DMS114 treated with DMSO at 0.1 percent for 48 hours (cell line): ENCODE measurements at regions not wholly inside any gene's neighbourhood (a gene's known extent, or its start where the extent isn't known, plus 50 kb on each side); places are given as distances from the start of the nearest gene placed in this dataset.

Experiments
- DNase-seq: peaks from one replicate; lab custom pipeline; 2025; ENCODE audit not compliant: unreplicated experiment; lab: John Stamatoyannopoulos, UW

DNA sequence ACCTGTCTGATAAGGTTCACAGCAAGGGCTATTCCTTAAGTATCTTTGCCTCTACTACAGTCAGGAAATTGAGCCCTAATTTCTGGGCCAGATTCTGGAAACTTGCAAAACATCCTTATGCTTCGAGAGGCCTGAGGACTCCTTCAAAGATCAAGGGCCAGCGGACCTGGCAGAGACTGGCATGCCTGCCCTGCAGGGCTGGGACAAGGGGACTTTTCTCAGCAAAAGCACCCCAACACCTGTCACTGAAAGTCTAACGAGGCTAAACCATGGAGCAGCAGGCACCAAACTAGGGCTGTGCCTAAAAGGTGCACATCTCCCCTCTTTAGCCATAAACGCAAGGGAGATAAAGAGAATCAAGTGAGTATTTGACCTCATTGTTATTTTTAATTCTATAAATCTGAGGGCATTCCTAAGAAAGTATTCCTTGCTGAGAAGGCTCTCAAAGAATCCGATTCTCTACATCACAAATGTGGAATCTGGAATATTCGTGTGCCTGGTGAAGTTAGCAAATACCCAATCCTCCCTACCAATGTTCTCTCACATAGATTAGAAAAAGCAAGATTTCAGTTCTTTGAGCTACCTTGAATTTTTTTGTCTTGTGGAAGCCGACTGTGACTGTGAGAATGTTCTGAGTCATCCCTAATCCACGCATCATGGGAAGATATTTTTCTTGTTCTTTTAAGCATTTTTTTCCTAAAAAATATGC lies 328.2 kb upstream of the NOVA1 start:
- DNase-seq: no peak

GRCh38 chr14:26926585-26926984 lies 328.8 kb upstream of the NOVA1 start:
- DNase-seq: no peak

- no peak for DNase-seq
Observed at GRCh38 chr14:26928019-26928418, 330.2 kb upstream of the NOVA1 start.

DNA sequence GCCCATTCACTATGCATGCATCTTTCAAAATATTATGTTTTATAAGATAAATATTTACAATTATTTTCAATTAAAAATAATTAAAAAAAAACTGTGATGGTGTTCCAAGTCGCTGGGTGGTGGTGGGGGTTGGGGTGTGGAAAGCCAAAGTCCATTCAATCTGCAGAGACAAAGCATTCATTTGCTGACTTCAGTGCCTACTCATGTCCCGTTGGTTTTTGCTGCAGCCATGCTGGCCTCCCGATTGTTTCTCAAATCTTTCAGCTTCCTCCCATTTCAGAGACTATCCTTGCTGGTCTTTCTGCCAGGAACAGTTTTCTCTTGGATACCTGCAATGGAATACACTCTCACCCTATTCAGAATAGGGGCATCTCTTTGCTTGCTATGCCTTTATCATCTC lies 331.5 kb upstream of the NOVA1 start:
- DNase-seq: no peak

GRCh38 chr14:26930576-26930975 lies 332.7 kb upstream of the NOVA1 start:
- no peak for DNase-seq

GRCh38 chr14:26932606-26933005 lies 334.8 kb upstream of the NOVA1 start:
- DNase-seq: no peak

DNA sequence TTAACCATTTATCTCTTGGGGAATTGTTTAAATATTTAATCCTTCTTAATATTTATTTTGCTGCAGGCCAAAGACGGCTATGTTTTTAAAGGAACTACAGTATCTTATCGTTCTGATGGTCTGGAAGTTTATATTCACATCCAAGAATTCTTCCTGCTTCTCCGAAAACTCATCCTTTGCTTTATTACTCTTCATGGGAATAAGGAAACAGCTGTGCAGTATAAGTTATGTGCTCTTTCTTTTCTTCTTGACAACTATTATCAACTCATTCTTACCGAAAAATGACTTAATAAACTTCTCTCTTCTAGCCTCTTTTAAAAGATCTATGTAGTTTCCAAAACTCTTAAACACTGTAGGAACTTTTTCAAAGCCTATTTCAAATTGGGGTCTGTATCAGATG lies 335.6 kb upstream of the NOVA1 start:
- no peak for DNase-seq

- DNase-seq: no peak
Observed at GRCh38 chr14:26934151-26934550, 336.3 kb upstream of the NOVA1 start.

GRCh38 chr14:26935733-26936132 lies 337.9 kb upstream of the NOVA1 start:
- DNase-seq: no peak

DNA sequence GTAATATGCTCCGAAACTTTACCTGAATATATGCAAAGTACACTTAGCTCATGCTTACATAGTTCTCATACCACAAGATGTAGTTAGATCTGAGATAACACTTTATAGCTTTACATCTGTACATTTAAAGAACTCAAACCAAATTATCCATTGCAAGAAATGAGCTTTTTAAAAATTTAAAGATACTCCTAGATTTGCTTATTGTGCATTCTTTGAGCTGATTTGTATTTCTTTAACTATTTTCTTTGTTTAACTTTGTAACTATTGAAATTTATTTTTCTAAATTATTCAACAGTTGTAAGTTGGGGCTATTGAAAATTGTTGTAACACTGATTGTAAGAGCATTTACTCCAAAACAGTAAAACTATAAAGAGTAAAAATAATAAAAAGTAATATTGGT lies 340.2 kb upstream of the NOVA1 start:
- DNase-seq: no peak

DNA sequence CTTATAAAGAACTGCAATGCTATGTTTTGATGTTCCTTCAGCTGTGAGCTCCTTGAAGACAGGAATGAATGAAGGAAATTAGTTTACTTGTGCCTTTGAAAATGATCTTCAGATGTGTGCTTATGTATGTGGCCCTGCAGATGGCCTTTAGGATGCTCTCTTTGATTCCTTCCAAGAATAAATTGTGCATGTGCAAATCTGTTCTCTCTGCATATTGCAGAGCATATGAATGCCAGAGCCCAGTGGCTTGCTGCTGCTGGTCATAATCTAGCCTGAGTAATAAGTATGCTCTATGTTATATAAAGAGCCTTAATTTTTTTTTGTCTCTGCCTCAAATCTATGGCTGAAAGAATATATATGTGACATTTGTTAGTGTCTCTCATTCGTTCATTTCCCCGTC lies 341.9 kb upstream of the NOVA1 start:
- DNase-seq: no peak

DNA sequence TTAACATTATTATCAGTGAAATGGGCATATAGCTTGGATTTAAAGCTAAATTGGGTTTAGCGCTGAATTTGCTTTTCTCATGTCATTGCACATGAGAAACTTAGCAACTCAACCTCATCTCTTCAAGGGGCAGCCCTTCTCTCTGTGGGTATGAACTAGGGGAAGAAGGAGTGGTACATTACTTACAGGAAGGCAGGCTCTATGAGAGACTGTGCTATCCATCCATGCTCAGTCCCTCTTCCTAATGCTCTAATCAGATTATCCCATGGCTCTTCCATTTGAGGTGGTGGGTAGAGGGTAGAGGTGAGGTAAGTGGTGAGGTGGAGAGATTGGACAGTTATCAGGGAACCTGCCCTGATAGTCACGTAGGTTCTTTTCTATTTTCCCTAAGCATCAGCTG lies 343.7 kb upstream of the NOVA1 start:
- no peak for DNase-seq

DNA sequence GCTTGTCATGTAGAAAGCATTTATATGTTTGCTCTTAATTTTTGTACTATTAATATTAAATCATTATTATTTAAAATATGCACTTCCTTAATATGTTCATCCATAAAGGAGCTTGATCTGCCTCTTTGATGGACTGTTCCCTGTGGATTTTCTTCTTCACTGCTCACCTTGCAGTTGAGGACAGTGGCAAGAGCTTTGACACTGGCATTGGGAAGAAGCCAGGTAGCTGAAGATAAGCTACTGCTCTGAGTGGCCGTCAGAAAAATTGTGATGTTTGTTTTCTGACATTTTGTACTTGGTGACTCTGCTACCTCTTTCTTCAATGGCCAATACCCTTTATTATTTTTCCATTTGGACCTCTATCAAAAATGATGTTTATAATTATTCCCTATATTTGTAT lies 349.4 kb upstream of the NOVA1 start:
- no peak for DNase-seq

- no peak for DNase-seq
Observed at GRCh38 chr14:26959437-26959836, 361.6 kb upstream of the NOVA1 start.

- no peak for DNase-seq
Observed at GRCh38 chr14:26959972-26960660, 362.3 kb upstream of the NOVA1 start.

DNA sequence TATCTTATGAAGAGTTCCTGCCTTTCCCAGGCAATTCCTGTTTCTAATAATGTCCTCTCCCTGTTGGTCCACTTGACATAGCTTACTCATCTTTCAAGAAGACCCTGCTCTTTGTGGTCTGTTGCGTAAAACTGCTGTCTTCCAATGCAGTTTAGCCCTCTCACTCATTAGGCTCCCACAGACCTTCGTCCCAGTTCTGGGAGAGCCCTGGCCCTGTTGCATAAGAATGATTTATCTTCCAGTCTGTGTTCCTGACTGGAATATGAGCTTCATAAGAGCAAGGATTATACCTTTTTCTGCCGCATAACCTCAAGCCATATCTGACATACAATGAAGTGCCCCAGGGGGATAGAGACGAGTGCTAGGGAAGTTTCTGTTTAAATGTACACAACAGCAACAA lies 365.9 kb upstream of the NOVA1 start:
- DNase-seq: no peak

DNA sequence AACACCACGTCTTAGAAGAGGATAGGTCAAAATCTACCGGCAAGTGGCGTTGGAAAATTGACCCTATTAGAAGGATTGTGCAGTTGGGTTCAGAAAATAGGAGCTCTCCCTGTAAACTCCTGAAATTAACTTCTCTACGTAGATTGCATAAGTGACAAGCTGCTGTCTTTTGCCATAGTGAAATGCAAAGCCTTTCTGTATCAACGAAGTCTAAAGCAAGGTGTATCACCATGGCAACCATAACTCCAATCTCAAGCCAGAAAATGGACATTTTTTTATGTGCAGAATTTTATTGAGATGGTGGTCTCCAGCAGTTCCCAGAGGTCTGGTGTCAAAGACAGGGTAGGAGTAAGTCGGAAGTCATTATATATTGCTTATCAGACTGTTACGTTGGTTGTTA lies 367.7 kb upstream of the NOVA1 start:
- DNase-seq: no peak

DNA sequence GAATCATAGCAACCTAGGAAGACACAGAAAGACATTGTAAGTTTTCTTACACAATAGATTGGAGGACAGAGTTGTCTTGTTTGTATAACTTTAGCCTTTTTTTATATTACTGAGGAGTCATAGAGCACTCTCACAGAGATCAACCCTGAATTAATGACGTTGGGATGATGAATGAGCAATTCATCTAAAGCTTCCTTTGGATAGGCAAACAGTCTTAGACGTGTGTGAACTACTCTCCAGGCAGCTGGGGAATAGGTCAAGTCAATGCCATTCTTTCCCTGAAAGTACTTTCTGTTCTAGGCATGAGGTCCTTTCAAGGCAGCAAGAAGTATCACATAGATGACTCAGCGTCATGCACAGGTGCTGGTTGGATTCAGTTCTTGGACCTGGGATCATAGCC lies 369.1 kb upstream of the NOVA1 start:
- no peak for DNase-seq

- no peak for DNase-seq
Observed at GRCh38 chr14:26974965-26975364, 377.1 kb upstream of the NOVA1 start.

GRCh38 chr14:26982071-26982470 lies 384.2 kb upstream of the NOVA1 start:
- DNase-seq: no peak

DNA sequence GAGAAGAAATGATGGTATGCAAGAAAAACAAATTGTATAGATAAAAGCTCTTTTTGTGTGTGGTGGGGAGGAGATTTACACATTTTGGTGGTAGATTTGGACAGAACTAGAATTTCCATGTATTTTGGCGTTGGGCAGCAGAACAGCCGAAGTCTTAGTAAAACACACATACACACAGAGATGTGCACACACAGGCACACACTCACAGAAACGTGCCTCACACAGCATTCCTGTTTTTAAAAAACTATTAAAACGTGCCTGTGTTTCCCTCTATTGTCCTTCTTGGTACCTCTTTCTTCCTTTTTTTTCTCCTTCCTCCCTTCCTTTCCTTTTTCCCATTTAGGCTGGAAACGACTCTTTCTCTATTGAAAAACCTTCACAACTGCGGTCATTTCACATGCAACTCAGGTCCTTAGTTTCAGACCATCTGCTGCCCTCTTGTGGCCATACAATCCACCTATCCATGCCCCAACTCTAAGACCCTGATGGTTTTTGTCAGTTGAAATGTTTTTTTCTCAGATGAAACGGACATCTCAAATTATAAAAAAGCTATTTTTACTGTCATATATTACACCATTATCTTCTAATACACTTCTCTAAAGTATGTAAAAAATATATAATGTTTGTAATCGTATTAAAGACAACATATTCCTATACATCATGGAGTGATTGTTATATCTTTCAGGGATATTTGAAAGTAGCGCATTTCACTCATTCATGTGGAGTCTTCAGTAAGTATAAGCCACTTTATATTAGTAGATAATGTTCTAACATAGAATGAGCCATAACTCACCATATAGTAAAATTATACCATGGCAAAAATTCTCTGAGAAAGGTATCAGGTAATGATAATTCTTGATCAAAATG lies 386.7 kb upstream of the NOVA1 start:
- peak; percentile 52 for DNase-seq
